Activated T-cell treated with anti-CD3 and anti-CD28 coated beads for 48 hours (primary cell): ENCODE measurements at regions not wholly inside any gene's neighbourhood (a gene's known extent, or its start where the extent isn't known, plus 50 kb on each side); places are given as distances from the start of the nearest gene placed in this dataset.
"Not testable (repeated sequence)": the region's sequence is repeated elsewhere in the genome, so short reads cannot be mapped to it uniquely, and the experiment has no call there.

ENCODE experiments used
- DNase-seq: peaks from one replicate; pipeline ENCODE4 v3.0.0-alpha.2; 2020; ENCODE audit warnings: low read depth

GRCh38 chr5:56659971-56660370 is 155.4 kb upstream of the MAP3K1 start:
- DNase-seq, result no peak

- DNase-seq, result no peak
These were observed 156.4 kb upstream of the MAP3K1 start for GRCh38 chr5:56658972-56659371.

DNA sequence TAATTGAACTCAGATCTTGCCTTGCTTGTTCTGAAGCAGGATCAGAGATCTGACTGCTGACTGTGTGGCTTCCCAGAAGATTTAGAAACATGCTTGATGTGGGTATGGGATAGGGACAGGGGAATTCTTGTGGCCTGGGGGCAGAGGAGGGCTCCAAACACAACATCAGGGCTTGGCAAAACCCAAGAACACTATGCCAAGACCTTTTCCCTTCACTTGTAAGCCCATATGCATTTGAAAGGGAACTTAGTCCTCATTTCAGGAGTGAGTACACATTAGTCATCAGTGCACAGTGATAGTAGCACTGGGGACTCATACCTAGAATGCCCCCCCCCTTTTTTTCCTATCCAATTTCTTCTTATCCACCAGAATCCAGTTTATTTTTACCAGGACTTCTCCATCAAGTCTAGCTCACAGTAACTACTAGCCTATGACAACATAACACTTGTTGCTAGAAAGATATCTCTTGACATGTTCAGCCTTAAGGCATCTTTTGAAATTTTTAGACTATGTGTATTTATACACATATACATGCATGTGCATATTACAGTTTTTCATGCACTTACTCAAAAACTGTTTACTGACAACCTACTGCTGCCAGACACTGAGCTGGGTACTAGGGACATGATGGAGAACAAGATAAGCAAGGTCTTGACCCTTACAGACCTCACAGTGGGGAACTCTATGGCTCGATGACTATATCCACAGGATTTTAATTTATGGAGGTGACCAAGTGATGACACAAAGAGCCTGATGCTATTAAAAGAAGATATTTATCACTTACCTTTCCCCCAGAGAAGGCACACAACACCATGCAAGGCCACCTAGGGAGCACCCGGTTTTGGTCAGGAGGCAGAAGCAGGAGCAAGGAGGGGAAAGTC is 158.3 kb upstream of the MAP3K1 start:
- no peak for DNase-seq

- DNase-seq, result no peak
These were observed 163.5 kb upstream of the MAP3K1 start for GRCh38 chr5:56651893-56652292.

- no peak for DNase-seq
These were observed 165.0 kb upstream of the MAP3K1 start for GRCh38 chr5:56650386-56650785.

DNA sequence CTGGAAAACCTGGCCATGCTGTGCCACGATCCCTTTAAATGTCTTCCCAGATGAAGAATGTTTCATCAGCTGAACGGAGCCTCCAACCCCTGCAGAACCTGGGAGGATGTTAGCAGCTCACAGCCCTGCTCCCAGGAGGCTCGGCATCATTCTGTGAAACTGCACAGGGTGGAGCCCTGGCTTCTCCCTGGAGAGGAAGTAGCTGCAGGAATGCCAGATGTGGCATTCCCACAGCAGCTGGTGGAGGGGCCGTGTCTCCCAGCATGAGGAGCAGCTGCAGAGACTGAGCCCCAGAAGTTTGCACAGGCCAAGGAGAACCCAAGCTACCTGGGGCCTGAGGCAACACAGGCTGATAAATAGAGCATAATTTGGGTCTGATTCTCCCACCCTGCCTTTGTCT is 165.8 kb upstream of the MAP3K1 start:
- no peak for DNase-seq

GRCh38 chr5:56648460-56649034 is 166.8 kb upstream of the MAP3K1 start:
- DNase-seq, result no peak

DNA sequence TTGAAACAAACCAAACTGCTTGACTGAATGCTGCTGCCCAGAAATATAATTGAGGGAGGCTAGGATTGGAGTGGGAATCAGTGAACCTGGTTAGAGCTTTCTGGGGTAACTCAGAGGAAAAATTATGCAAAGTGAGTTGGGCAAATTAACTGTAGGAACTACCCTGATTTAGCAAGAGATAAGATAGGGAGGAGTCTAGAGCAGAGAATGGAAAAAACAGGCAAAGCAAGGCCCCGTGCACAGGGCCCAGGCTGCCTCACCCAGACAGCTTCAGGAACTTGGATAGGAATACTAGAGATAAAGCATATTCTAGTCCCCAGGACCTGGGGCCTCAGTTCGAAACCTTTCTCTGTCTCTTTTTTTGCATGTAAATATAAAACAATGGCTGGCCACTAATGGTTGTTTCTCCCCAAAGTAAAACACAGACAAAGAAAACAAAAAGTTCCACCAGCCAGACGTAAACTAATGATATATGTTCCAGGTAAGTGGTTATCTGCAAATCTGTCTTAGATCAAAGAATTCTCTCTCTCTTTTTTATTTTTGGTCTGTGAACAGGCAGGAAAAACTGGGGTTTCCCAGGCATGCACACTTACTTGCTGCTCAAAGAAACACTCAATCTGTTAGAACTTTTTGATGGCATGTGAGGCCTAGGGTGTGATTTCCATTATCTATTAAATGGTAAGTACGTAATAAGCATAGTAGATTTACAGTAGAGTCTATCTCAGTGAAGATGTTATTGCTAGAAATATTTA is 168.1 kb upstream of the MAP3K1 start:
- no peak for DNase-seq

GRCh38 chr5:56641635-56642260 is 173.6 kb upstream of the MAP3K1 start:
- no peak for DNase-seq

- DNase-seq, result no peak
These were observed 174.5 kb upstream of the MAP3K1 start for GRCh38 chr5:56640763-56641406.

DNA sequence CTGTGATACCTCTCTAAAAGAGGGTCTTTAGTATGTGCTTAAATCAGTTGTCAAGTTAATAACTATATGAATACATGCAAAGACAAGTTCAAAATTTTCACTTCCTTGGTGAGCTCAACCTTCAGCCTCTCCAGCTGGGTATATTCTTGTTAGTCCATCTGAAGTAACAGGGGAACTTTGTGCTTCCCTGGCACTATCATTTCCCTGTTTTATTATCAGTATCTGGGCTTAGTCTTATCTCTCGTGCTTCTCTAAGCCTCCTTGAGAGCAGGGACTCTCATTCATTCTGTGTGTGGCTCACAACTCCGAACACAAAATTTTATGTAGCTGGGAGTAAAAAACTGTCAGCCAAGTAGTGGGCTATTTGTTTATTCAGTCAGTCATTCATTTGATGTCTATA is 175.9 kb upstream of the MAP3K1 start:
- no peak for DNase-seq

DNA sequence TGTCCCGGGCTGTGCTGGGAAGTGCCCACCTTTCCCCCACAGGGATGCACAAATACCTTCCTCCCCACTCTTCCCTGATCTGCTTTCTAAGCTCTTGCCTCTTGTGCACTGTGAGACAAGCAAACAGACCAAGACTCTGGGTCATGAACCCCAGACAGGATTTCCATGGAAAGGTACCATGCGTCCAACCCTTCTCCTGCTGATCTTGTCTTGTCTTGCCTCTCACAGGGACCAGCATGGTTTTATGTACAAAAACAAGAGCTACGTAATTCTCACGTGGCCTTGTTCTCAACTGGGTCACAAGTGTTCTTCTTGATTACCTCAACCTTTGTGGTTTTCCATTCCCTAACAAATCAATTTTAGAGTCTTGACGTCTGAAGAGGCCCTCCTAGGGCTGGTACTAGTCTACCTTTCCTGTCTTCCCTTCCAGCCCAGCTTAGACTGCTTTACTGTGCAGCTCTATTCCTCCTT is 176.5 kb upstream of the MAP3K1 start:
- no peak for DNase-seq

GRCh38 chr5:56638061-56638621 is 177.2 kb upstream of the MAP3K1 start:
- no peak for DNase-seq

DNA sequence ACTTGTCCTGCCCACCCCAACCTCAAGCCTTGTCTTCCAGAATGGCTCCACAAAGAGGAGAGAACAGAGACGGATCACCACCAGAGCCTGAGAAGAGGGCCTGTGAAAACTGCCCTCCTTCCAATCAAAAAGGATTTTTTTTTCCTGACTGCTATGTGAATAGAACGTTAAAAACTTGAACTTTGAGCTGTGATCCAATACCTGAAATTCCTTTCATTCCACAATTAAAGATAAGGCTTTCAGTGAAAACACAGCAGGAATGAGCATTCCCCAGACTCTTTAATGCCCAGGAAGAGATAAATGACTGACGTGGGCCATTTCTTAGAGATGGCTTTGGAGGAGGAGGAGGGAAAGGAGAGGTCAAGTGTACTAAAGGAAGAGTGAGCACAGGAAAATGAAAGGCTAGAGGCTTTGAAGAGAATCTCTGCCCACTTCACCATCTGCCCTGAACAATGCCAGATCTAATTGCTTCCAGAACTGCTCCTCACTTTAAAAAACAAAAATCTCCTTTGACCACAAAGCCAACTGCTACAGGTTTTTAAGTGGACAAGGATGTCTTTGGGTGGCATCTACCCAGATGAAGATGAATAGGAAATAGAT is 177.9 kb upstream of the MAP3K1 start:
- no peak for DNase-seq

GRCh38 chr5:56633950-56634349 is 181.4 kb upstream of the MAP3K1 start:
- no peak for DNase-seq

GRCh38 chr5:56632939-56633338 is 182.4 kb upstream of the MAP3K1 start:
- DNase-seq, result no peak

DNA sequence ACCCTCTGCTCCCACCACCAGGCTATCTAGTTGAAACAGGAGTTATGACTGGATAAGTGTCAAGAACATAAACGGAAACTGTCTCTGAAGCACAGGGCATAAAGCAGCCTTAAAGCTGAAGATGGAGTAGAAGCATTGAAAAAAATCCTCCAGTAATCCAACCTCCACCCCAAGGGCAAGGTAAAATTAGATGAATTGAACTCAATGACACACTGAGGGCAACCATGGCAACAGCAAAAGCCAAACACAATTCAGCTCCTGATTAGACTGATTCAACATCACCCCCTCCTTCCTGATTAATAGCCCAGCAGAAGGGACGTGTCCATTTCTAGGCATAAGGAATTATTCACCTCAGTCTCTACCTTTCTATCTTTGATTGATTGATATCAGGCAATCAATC is 183.2 kb upstream of the MAP3K1 start:
- no peak for DNase-seq

- no peak for DNase-seq
These were observed 183.6 kb upstream of the MAP3K1 start for GRCh38 chr5:56631719-56632118.

- DNase-seq, result not testable (repeated sequence)
These were observed 186.7 kb upstream of the MAP3K1 start for GRCh38 chr5:56628616-56629015.

DNA sequence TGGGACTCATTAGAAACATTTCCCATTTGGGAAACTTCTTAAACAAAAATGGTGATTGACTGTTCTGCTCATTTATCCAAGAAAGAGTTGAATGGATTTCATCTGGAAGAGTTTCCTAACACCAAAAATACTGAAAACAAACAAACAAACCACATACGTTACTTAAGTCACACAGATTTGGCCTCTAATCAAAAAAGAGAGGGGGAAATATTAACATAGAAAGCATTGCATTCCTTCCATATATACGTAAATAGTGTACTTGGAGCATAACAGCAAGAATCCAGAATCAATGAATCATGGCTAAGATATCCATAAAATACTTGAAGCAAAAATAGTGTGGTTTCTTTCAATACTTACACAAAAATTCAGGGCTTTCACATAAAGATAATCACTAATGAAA is 189.8 kb upstream of the MAP3K1 start:
- DNase-seq, result no peak

DNA sequence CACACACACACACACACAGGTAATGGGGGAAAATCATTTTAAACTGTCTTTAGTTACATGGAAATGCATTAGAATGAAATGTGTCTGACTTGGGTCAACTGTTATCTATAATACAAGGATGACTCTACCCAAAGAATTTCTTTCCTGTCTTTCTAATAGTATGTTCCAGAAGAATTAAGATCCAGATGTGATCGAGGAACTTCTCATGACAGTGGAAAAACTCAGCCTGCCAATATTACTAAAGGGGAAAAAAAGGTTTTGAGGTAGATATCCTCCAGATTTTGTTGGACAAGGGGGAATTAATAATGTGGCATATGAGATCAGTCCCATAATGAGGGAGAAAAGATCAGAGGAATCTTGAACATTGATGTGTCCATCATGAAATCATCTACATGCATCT is 190.6 kb upstream of the MAP3K1 start:
- no peak for DNase-seq
